ENCODE measurements at regions not wholly inside any gene's neighbourhood (a gene's known extent, or its start where the extent isn't known, plus 50 kb on each side); places are given as distances from the start of the nearest gene placed in this dataset.

- H2BK20ac ChIP-seq (ENCODE audit: low read depth, low read length, poor library complexity, severe bottlenecking), result no peak overlapping the region
- Mint-ChIP-seq H3K9me3 (peaks cover 10 to 18% of the 10 kb centered on the region in 2 experiments), H3K27ac (no peak overlapping the region), H3K4me3 (no peak overlapping the region), H3K36me3 (ENCODE audit: insufficient read depth in 1 of 3, low read depth in 3 of 3) (peaks cover 7 to 20% (median 8%) of the 10 kb centered on the region in 3 experiments; a peak in 6 of 7 replicates), H3K4me1 (peaks cover 3 to 10% of the 10 kb centered on the region in 2 experiments; a peak in 3 of 4 replicates), H3K27me3 (ENCODE audit: low read depth) (peaks cover 44% of the 10 kb centered on the region)
- no peak overlapping the region for H3K4me2 ChIP-seq (ENCODE audit: insufficient read depth, insufficient read length, low read length)
- H3K14ac ChIP-seq (ENCODE audit: insufficient read depth, low read length), result no peak overlapping the region
- no peak overlapping the region for H2BK120ac ChIP-seq (ENCODE audit: low read depth, low read length, poor library complexity, severe bottlenecking)
- H3K79me2 ChIP-seq (ENCODE audit: insufficient read depth, low read length), result no peaks in the 10 kb centered on the region
- no peak overlapping the region for H4K8ac ChIP-seq (replicated peaks; ENCODE audit: insufficient read length, low read depth, low read length)
- no peak overlapping the region for H2BK12ac ChIP-seq (ENCODE audit: insufficient read length, low read depth, low read length)
- no peak overlapping the region for H2BK5ac ChIP-seq (ENCODE audit: insufficient read length, low read length)
- H3K9ac ChIP-seq (ENCODE audit: extremely low read depth, insufficient read length, low read length), result no peak overlapping the region
- no peak overlapping the region for H3K56ac ChIP-seq (ENCODE audit: insufficient read length, low read depth, low read length)
- no peaks in the 10 kb centered on the region for H3K27me3 ChIP-seq (ENCODE audit: insufficient read depth, low read length)
- H2AK5ac ChIP-seq (ENCODE audit: insufficient read length, low read length), result no peak overlapping the region
- H3T11ph ChIP-seq (ENCODE audit: low read length), result no peak overlapping the region
- H3K4ac ChIP-seq (ENCODE audit: low read depth, low read length), result no peak overlapping the region
- no peak overlapping the region for H3K27ac ChIP-seq (ENCODE audit: insufficient read length, low read depth, low read length)
- H2BK15ac ChIP-seq (ENCODE audit: low read depth, low read length), result no peak overlapping the region
- H3K23me2 ChIP-seq (ENCODE audit: insufficient read length, low read depth, low read length, poor library complexity, severe bottlenecking), result no peaks in the 10 kb centered on the region
- no peaks in the 10 kb centered on the region for H3K4me1 ChIP-seq (ENCODE audit: insufficient read depth, low read length)
- H2AFZ ChIP-seq (ENCODE audit: low read length), result no peak overlapping the region
- TF ChIP-seq CTCF (conservative IDR thresholded peaks at IDR 0.05), result no peak
- H3K18ac ChIP-seq (ENCODE audit: insufficient read length, low read depth, low read length), result no peak overlapping the region
- no peak overlapping the region for H4K91ac ChIP-seq (ENCODE audit: insufficient read length, low read depth, low read length)
- H4K20me1 ChIP-seq (ENCODE audit: control insufficient read depth, insufficient read depth, insufficient read length), result no peaks in the 10 kb centered on the region
- WGBS (ENCODE audit: extremely low coverage, insufficient read length, low lambda C conversion rate), result no CpG with 5 or more reads among the region's 5 CpGs
- H3K9me3 ChIP-seq (ENCODE audit: control insufficient read depth, low read depth, low read length), result no peaks in the 10 kb centered on the region
- no peaks in the 10 kb centered on the region for H3K79me1 ChIP-seq (ENCODE audit: insufficient read depth, low read depth, low read length, poor library complexity, severe bottlenecking)
- DNase-seq, result no peak
- H3K23ac ChIP-seq (ENCODE audit: insufficient read length, low read depth, low read length), result no peak overlapping the region
- no peak overlapping the region for H4K5ac ChIP-seq (ENCODE audit: insufficient read length, low read depth, low read length)
Observed at GRCh38 chr12:113535100-113535499, 63.4 kb upstream of the LHX5 start.

Measured in H9 (cell line).